ENCODE measurements at regions not wholly inside any gene's neighbourhood (a gene's known extent, or its start where the extent isn't known, plus 50 kb on each side); places are given as distances from the start of the nearest gene placed in this dataset.

GRCh38 chr2:195044801-195045200 lies 612.2 kb upstream of the SLC39A10 start:
- TF ChIP-seq IKZF3 (tag by site-specific recombination; IDR thresholded peaks at IDR 0.05) (no peak), HIC1 (tag by site-specific recombination; IDR thresholded peaks at IDR 0.05) (no peak), ZNF211 (tag by site-specific recombination; IDR thresholded peaks at IDR 0.05; ENCODE audit: low read depth) (no peak), ZNF157 (tag by site-specific recombination; IDR thresholded peaks at IDR 0.05) (no peak), ZNF10 (tag by site-specific recombination; IDR thresholded peaks at IDR 0.05) (no peak), ZBTB8A (tag by site-specific recombination; IDR thresholded peaks at IDR 0.05) (no peak), ZBTB48 (tag by site-specific recombination; IDR thresholded peaks at IDR 0.05) (no peak), ZNF24 (tag by site-specific recombination; IDR thresholded peaks at IDR 0.05) (no peak), GFI1B (tag by site-specific recombination; IDR thresholded peaks at IDR 0.05) (no peak), ZNF423 (tag by site-specific recombination; IDR thresholded peaks at IDR 0.05) (no peak), ZNF501 (tag by site-specific recombination; IDR thresholded peaks at IDR 0.05) (no peak), ZNF571 (tag by site-specific recombination; IDR thresholded peaks at IDR 0.05) (no peak), INSM2 (tag by site-specific recombination; IDR thresholded peaks at IDR 0.05) (no peak), PBX3 (CRISPR knock-in tag; IDR thresholded peaks at IDR 0.05) (no peak), ZNF658 (tag by site-specific recombination; IDR thresholded peaks at IDR 0.05) (no peak), ZFHX2 (tag by site-specific recombination; conservative IDR thresholded peaks at IDR 0.05) (no peak), ZNF664 (tag by site-specific recombination; IDR thresholded peaks at IDR 0.05) (no peak), KLF16 (tag by site-specific recombination; IDR thresholded peaks at IDR 0.05) (no peak), WT1 (tag by site-specific recombination; IDR thresholded peaks at IDR 0.05) (no peak)
- H3K4me3 ChIP-seq (ENCODE audit: low read depth, low read length), result no peak overlapping the region
- POLR2A ChIA-PET, result no interaction called here
- CTCF ChIA-PET, result no interaction called here
- no peaks in the 10 kb centered on the region for H3K4me1 ChIP-seq (ENCODE audit: control insufficient read depth, insufficient read depth, low read length)
- no peaks in the 10 kb centered on the region for H3K36me3 ChIP-seq (ENCODE audit: control insufficient read depth in 2 of 2, insufficient read depth in 1 of 2, low read length in 2 of 2)
- no peaks in the 10 kb centered on the region for H3K9me3 ChIP-seq (ENCODE audit: control insufficient read depth, insufficient read depth, low read depth, low read length)
- H3K27ac ChIP-seq (ENCODE audit: extremely low read depth, low read depth, low read length), result no peak overlapping the region

- no peaks in the 10 kb centered on the region for H3K4me1 ChIP-seq (ENCODE audit: control insufficient read depth, insufficient read depth, low read length)
- H3K27ac ChIP-seq (ENCODE audit: extremely low read depth, low read depth, low read length), result no peak overlapping the region
- H3K9me3 ChIP-seq (ENCODE audit: control insufficient read depth, insufficient read depth, low read depth, low read length), result no peaks in the 10 kb centered on the region
- H3K4me3 ChIP-seq (ENCODE audit: low read depth, low read length), result no peak overlapping the region
- POLR2A ChIA-PET, result no interaction called here
- TF ChIP-seq BCL11A (tag by site-specific recombination; IDR thresholded peaks at IDR 0.05; ENCODE audit: low read depth), result no peak
- TF ChIP-seq ZNF664 (tag by site-specific recombination; IDR thresholded peaks at IDR 0.05), result no peak
- TF ChIP-seq GLIS2 (tag by site-specific recombination; IDR thresholded peaks at IDR 0.05), result no peak
- no peak for TF ChIP-seq ZBTB49 (tag by site-specific recombination; IDR thresholded peaks at IDR 0.05; ENCODE audit: low read depth)
- no peak for TF ChIP-seq ZNF561 (tag by site-specific recombination; IDR thresholded peaks at IDR 0.05; ENCODE audit: borderline replicate concordance)
- no peak for TF ChIP-seq ZNF521 (tag by site-specific recombination; IDR thresholded peaks at IDR 0.05)
- no peak for TF ChIP-seq ZNF112 (tag by site-specific recombination; IDR thresholded peaks at IDR 0.05)
- TF ChIP-seq ZNF214 (tag by site-specific recombination; IDR thresholded peaks at IDR 0.05; ENCODE audit: borderline replicate concordance), result no peak
- TF ChIP-seq ZNF223 (tag by site-specific recombination; IDR thresholded peaks at IDR 0.05), result no peak
- TF ChIP-seq ZNF514 (tag by site-specific recombination; IDR thresholded peaks at IDR 0.05), result no peak
- H3K36me3 ChIP-seq (ENCODE audit: control insufficient read depth in 2 of 2, insufficient read depth in 1 of 2, low read length in 2 of 2), result no peaks in the 10 kb centered on the region
- CTCF ChIA-PET, result no interaction called here
Measured at GRCh38 chr2:195038153-195038552, 618.9 kb upstream of the SLC39A10 start.
